Endothelial cell (in vitro differentiated cells): ENCODE measurements at regions not wholly inside any gene's neighbourhood (a gene's known extent, or its start where the extent isn't known, plus 50 kb on each side); places are given as distances from the start of the nearest gene placed in this dataset.
"Not testable (repeated sequence)": the region's sequence is repeated elsewhere in the genome, so short reads cannot be mapped to it uniquely, and the experiment has no call there.

Experiments
- DNase-seq: peaks from one replicate; pipeline ENCODE4 v3.0.0; 2021; ENCODE audit warnings: low spot score
- H3K27ac Mint-ChIP-seq: one replicate; pipeline ENCODE4 v1.8.0; 2021; ENCODE audit warnings: mixed read lengths, inconsistent platforms; ENCODE audit not compliant: unreplicated experiment
- H3K27me3 Mint-ChIP-seq: one replicate; pipeline ENCODE4 v1.8.0; 2021; ENCODE audit warnings: mild to moderate bottlenecking, moderate library complexity, mixed read lengths, inconsistent platforms; ENCODE audit not compliant: unreplicated experiment
- H3K36me3 Mint-ChIP-seq: one replicate; pipeline ENCODE4 v1.8.0; 2021; ENCODE audit warnings: mild to moderate bottlenecking, low read depth, mixed read lengths, inconsistent platforms; ENCODE audit not compliant: unreplicated experiment
- H3K4me1 Mint-ChIP-seq: one replicate; pipeline ENCODE4 v1.8.0; 2021; ENCODE audit warnings: mild to moderate bottlenecking, mixed read lengths, inconsistent platforms; ENCODE audit not compliant: unreplicated experiment
- H3K4me3 Mint-ChIP-seq: one replicate; pipeline ENCODE4 v1.8.0; 2021; ENCODE audit warnings: mild to moderate bottlenecking, mixed read lengths, inconsistent platforms; ENCODE audit not compliant: unreplicated experiment
- H3K9me3 Mint-ChIP-seq: one replicate; pipeline ENCODE4 v1.8.0; 2021; ENCODE audit warnings: mixed read lengths, inconsistent platforms; ENCODE audit not compliant: unreplicated experiment
- TF ChIP-seq, protein P1 (sequence below): fragments of 200-600 bp; sonication (generic); IDR thresholded peaks from one replicate; pipeline ENCODE4 v1.5.0; 2021; ENCODE audit warnings: antibody characterized with exemption; ENCODE audit not compliant: unreplicated experiment

GRCh38 chr2:138877421-138877820 lies 97.2 kb upstream of the NXPH2 start:
- Mint-ChIP-seq H3K27ac (no peak overlapping the region), H3K4me1 (no peaks in the 10 kb centered on the region), H3K4me3 (no peak overlapping the region), H3K9me3 (no peaks in the 10 kb centered on the region), H3K36me3 (no peaks in the 10 kb centered on the region), H3K27me3 (peaks cover 3% of the 10 kb centered on the region)
- TF ChIP-seq, protein P1, sequence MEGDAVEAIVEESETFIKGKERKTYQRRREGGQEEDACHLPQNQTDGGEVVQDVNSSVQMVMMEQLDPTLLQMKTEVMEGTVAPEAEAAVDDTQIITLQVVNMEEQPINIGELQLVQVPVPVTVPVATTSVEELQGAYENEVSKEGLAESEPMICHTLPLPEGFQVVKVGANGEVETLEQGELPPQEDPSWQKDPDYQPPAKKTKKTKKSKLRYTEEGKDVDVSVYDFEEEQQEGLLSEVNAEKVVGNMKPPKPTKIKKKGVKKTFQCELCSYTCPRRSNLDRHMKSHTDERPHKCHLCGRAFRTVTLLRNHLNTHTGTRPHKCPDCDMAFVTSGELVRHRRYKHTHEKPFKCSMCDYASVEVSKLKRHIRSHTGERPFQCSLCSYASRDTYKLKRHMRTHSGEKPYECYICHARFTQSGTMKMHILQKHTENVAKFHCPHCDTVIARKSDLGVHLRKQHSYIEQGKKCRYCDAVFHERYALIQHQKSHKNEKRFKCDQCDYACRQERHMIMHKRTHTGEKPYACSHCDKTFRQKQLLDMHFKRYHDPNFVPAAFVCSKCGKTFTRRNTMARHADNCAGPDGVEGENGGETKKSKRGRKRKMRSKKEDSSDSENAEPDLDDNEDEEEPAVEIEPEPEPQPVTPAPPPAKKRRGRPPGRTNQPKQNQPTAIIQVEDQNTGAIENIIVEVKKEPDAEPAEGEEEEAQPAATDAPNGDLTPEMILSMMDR = no peak
- no peak for DNase-seq

DNA sequence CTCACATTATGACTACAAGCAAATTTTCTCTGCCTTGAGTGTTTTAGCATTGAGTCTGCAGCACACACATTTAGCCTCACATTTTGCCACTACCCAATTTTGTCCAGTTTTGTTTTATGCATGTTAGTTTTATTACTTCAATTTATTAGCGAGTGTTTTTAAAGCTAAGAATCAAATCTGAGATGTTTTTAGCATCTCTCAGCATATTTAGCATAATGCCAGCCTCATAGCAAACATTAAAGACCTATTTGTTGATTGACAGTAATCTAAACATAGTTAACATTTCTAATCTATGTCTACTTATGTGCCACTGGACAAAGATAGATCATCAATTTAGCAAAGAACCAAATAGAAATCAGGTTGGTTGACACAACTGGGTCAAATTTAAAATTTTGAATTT lies 94.1 kb upstream of the NXPH2 start:
- Mint-ChIP-seq H3K4me1 (no peaks in the 10 kb centered on the region), H3K27me3 (peaks cover 3% of the 10 kb centered on the region), H3K9me3 (no peaks in the 10 kb centered on the region), H3K27ac (no peak overlapping the region), H3K4me3 (no peak overlapping the region), H3K36me3 (no peaks in the 10 kb centered on the region)
- TF ChIP-seq, protein P1 = no peak
- no peak for DNase-seq

- H3K27me3 Mint-ChIP-seq, H3K9me3 Mint-ChIP-seq, H3K27ac Mint-ChIP-seq, H3K4me1 Mint-ChIP-seq, H3K36me3 Mint-ChIP-seq, H3K4me3 Mint-ChIP-seq, DNase-seq: not testable (repeated sequence)
These were observed 91.9 kb upstream of the NXPH2 start for GRCh38 chr2:138872116-138872515.

GRCh38 chr2:138871312-138871711 lies 91.1 kb upstream of the NXPH2 start:
- Mint-ChIP-seq H3K27me3 (peaks cover 3% of the 10 kb centered on the region), H3K36me3 (no peaks in the 10 kb centered on the region), H3K9me3 (no peaks in the 10 kb centered on the region), H3K27ac (no peak overlapping the region), H3K4me3 (no peak overlapping the region), H3K4me1 (no peaks in the 10 kb centered on the region)
- TF ChIP-seq, protein P1 = no peak
- DNase-seq = no peak

GRCh38 chr2:138867341-138867740 lies 87.2 kb upstream of the NXPH2 start:
- no peak for DNase-seq
- Mint-ChIP-seq H3K4me3 (no peak overlapping the region), H3K27me3 (no peaks in the 10 kb centered on the region), H3K36me3 (no peaks in the 10 kb centered on the region), H3K9me3 (no peaks in the 10 kb centered on the region), H3K27ac (no peak overlapping the region), H3K4me1 (no peaks in the 10 kb centered on the region)
- TF ChIP-seq, protein P1 = no peak

- TF ChIP-seq, protein P1 = no peak
These were observed 86.6 kb upstream of the NXPH2 start for GRCh38 chr2:138866797-138867196.

More at GRCh38 chr2:138866797-138867196, 86.6 kb upstream of the NXPH2 start:
- H3K9me3 Mint-ChIP-seq = no peaks in the 10 kb centered on the region
- H3K27ac Mint-ChIP-seq = no peak overlapping the region
- H3K36me3 Mint-ChIP-seq = no peaks in the 10 kb centered on the region
- no peak overlapping the region for H3K4me3 Mint-ChIP-seq
- no peaks in the 10 kb centered on the region for H3K27me3 Mint-ChIP-seq
- H3K4me1 Mint-ChIP-seq = no peaks in the 10 kb centered on the region
- DNase-seq = no peak
